ENCODE measurements at regions not wholly inside any gene's neighbourhood (a gene's known extent, or its start where the extent isn't known, plus 50 kb on each side); places are given as distances from the start of the nearest gene placed in this dataset.

DNA sequence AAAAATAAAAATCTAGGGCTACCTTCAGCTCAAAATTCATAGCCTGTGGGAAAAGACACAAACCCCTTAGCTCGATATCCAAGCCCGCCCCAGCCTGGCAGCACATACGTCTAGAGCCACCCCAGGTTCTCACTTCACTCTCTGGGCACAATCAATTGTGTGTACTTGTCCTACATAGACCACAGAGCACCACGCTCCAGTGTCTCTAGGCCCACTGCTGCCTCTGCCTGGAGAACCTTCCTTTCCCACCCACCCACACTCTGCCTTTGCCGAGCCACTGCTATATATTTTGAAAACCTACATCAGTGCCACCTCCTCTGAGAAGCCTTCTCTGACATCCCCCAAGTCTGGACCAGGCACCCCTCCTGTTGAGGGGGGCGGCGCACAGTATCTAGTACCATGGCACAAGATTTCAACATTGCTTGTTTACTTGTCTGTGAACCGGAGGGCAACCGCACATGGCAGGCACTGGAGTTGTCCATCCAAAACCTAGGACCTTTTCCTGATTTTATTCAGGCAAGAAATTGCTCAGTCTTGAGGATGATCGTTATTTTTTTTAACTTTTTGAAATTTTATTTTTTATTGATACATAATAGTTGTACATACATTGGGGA, 141.5 kb downstream of the UNC5CL start:
- TF ChIP-seq, protein P1, sequence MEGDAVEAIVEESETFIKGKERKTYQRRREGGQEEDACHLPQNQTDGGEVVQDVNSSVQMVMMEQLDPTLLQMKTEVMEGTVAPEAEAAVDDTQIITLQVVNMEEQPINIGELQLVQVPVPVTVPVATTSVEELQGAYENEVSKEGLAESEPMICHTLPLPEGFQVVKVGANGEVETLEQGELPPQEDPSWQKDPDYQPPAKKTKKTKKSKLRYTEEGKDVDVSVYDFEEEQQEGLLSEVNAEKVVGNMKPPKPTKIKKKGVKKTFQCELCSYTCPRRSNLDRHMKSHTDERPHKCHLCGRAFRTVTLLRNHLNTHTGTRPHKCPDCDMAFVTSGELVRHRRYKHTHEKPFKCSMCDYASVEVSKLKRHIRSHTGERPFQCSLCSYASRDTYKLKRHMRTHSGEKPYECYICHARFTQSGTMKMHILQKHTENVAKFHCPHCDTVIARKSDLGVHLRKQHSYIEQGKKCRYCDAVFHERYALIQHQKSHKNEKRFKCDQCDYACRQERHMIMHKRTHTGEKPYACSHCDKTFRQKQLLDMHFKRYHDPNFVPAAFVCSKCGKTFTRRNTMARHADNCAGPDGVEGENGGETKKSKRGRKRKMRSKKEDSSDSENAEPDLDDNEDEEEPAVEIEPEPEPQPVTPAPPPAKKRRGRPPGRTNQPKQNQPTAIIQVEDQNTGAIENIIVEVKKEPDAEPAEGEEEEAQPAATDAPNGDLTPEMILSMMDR (optimal IDR thresholded peaks at IDR 0.05 in 1 of 3, IDR thresholded peaks at IDR 0.05 in 1 of 3, conservative IDR thresholded peaks at IDR 0.05 in 1 of 3; ENCODE audit: extremely low read depth in 1 of 3, insufficient read depth in 2 of 3, low read length in 3 of 3), result no peak
- no peak for TF ChIP-seq EZH2 (IDR thresholded peaks at IDR 0.05; ENCODE audit: low read length)
